Neural cell (in vitro differentiated cells): ENCODE measurements at regions not wholly inside any gene's neighbourhood (a gene's known extent, or its start where the extent isn't known, plus 50 kb on each side); places are given as distances from the start of the nearest gene placed in this dataset.

Experiments used
- EP300 ChIP-seq: fragments of 450-650 bp; conservative IDR thresholded peaks from 2 replicates; pipeline ENCODE4 v1.6.1; 2014; ENCODE audit warnings: antibody characterized with exemption, mild to moderate bottlenecking, moderate library complexity; ENCODE audit not compliant: poor library complexity, severe bottlenecking
- RAD21 ChIP-seq: fragments of 450-650 bp; conservative IDR thresholded peaks from 2 replicates; pipeline ENCODE4 v1.6.1; 2014; ENCODE audit warnings: antibody characterized with exemption, mild to moderate bottlenecking, moderate library complexity
- SMC3 ChIP-seq: fragments of 450-650 bp; conservative IDR thresholded peaks from 2 replicates; pipeline ENCODE4 v1.6.1; 2014; ENCODE audit warnings: antibody characterized with exemption, mild to moderate bottlenecking, moderate library complexity; ENCODE audit not compliant: poor library complexity
- TAF1 ChIP-seq: IDR thresholded peaks from 2 replicates; pipeline ENCODE4 v1.6.1; 2012; ENCODE audit warnings: low read depth
- TF ChIP-seq, protein P1 (sequence below): fragments of 450-650 bp; IDR thresholded peaks from 2 replicates; pipeline ENCODE4 v1.5.1; 2014; ENCODE audit warnings: antibody characterized with exemption, mild to moderate bottlenecking, moderate library complexity; ENCODE audit not compliant: poor library complexity, severe bottlenecking

DNA sequence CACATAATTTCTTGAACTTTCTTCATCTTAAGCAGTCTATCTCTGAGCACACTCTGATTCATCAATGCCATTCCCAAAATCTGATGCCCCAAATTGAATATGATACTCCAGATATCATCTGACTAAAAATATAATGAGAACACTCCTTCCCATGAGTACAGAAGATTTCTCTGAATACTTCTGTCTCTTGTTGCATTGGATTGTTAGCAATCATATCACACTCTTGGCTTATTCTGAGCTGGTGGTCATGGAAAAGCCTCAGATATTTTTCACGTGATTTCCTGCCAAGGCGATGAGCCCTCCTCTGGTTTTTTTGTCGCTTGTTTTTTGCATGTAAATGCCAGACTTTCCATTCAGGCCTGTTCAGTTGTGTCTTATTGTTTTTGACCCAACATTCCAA lies 87.2 kb downstream of the NOG start:
- TF ChIP-seq, protein P1, sequence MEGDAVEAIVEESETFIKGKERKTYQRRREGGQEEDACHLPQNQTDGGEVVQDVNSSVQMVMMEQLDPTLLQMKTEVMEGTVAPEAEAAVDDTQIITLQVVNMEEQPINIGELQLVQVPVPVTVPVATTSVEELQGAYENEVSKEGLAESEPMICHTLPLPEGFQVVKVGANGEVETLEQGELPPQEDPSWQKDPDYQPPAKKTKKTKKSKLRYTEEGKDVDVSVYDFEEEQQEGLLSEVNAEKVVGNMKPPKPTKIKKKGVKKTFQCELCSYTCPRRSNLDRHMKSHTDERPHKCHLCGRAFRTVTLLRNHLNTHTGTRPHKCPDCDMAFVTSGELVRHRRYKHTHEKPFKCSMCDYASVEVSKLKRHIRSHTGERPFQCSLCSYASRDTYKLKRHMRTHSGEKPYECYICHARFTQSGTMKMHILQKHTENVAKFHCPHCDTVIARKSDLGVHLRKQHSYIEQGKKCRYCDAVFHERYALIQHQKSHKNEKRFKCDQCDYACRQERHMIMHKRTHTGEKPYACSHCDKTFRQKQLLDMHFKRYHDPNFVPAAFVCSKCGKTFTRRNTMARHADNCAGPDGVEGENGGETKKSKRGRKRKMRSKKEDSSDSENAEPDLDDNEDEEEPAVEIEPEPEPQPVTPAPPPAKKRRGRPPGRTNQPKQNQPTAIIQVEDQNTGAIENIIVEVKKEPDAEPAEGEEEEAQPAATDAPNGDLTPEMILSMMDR, result no peak
- TF ChIP-seq SMC3 (no peak), EP300 (no peak), RAD21 (no peak), TAF1 (no peak)
